Activated T-cell treated with anti-CD3 and anti-CD28 coated beads, Interleukin-2, amount 50 U/mL, for 24 hours (primary cell): ENCODE measurements at regions not wholly inside any gene's neighbourhood (a gene's known extent, or its start where the extent isn't known, plus 50 kb on each side); places are given as distances from the start of the nearest gene placed in this dataset.

ENCODE experiments used
- DNase-seq: peaks from one replicate; pipeline ENCODE4 v3.0.0-alpha.2; 2020
- H3K27ac Mint-ChIP-seq: 2 replicates; pipeline ENCODE4 v1.8.0; 2020; ENCODE audit warnings: mild to moderate bottlenecking, mixed read lengths
- H3K27me3 Mint-ChIP-seq: 2 replicates; pipeline ENCODE4 v1.8.0; 2020; ENCODE audit warnings: mixed read lengths
- H3K36me3 Mint-ChIP-seq: 2 replicates; pipeline ENCODE4 v1.8.0; 2020; ENCODE audit warnings: low read depth, mixed read lengths
- H3K4me1 Mint-ChIP-seq: 2 replicates; pipeline ENCODE4 v1.8.0; 2020; ENCODE audit warnings: low read depth, mixed read lengths
- H3K4me3 Mint-ChIP-seq: 2 replicates; pipeline ENCODE4 v1.8.0; 2020; ENCODE audit warnings: mild to moderate bottlenecking, moderate library complexity, mixed read lengths
- H3K9me3 Mint-ChIP-seq: 2 replicates; pipeline ENCODE4 v1.8.0; 2020; ENCODE audit warnings: mixed read lengths

DNA sequence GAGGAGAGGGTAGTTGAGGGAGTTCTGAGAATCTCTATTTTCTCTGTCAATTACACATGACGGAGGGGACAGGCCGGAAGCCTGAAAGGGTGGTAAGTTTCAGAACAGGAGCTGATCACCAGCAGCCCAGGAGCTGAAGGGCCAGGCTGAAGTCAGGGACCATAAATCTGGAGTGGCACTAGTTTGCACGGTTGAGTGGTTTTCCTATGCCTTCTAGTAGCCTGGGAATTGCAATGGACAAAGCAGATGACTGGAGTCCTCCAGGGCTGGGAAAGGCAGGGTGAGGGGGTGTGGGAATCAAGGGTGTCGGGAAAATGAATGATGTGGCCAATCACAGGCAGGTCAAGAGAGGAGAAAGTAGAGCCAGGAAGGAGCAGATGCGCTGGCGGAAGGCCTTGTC, 72.5 kb downstream of the MAGEF1 start:
- H3K27me3 Mint-ChIP-seq: no peaks in the 10 kb centered on the region
- peaks cover 3% of the 10 kb centered on the region for H3K4me1 Mint-ChIP-seq
- DNase-seq: no peak
- no peak overlapping the region for H3K4me3 Mint-ChIP-seq
- H3K36me3 Mint-ChIP-seq: no peaks in the 10 kb centered on the region
- H3K27ac Mint-ChIP-seq: no peak overlapping the region
- H3K9me3 Mint-ChIP-seq: no peaks in the 10 kb centered on the region

DNA sequence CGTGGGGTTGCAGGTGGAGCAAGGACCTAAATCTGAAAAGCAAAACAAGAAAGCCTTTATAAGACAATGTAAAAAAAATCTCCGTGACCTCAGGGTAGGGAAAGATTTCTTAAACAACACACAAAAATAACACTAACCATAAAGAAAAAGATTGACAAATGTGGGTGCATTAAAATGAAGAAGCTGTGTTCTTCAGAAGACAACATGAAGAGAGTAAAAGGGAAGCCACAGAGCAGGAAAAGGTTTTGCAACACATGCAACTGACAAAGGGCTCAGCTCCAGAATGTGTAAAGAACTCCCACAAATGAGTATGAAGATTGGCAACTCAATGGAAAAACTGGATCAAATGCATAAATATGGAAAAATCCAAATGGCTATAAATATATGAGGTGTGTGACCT, 74.2 kb downstream of the MAGEF1 start:
- no peak for DNase-seq
- Mint-ChIP-seq H3K27ac (no peak overlapping the region), H3K4me1 (peaks cover 3% of the 10 kb centered on the region), H3K9me3 (no peaks in the 10 kb centered on the region), H3K36me3 (no peaks in the 10 kb centered on the region), H3K4me3 (no peak overlapping the region), H3K27me3 (no peaks in the 10 kb centered on the region)

DNA sequence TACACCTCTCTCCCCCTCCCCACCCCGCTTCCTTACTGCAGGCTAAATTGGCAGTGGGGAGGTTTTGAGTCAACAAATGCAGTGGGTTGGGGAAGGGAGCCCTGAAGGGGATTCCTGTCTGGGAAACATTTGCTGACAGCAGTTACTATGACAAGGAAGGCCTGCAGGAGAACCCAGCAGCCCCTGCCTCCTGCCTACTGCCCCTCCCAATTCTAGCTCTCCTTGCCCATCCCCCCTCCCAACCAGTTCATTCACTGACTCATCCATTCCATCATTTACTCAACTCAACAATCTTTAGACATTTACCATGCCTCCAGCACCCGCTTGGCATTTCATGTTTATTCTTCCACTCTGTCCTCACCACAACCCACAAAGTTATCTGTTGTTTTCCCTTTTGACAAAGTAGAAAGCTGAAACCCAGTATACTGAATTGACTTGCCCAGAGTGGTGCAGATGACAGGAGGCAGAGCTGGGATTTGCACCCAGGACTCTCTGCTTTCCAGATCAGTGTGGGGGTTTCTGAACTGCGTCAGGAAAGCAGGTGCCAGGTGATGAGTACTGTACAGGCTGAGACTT, 75.0 kb downstream of the MAGEF1 start:
- DNase-seq: peak; percentile 51

DNA sequence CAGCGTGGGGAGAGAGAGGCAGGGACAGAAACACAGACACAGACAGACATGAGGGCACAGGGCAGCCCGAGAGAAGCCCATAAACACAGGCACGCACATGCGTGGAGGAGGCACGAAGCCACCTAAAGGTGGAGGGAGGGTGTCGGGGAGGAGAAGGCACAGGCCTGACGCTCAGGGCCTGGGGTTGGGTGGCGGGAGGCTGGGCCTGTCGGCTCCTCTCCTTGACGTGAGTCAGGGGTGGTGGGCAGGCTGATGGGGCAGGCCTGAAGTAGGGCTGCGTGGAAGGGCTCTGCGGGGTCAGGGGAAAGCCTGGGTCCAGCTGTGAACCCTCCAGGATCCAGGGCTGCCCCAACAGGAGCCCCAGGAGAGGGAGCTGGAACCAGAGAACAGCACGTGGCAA, 74.2 kb downstream of the EPHB3 start:
- H3K27ac Mint-ChIP-seq: no peak overlapping the region
- no peaks in the 10 kb centered on the region for H3K27me3 Mint-ChIP-seq
- DNase-seq: no peak
- peaks cover 3% of the 10 kb centered on the region for H3K4me1 Mint-ChIP-seq
- H3K9me3 Mint-ChIP-seq: no peaks in the 10 kb centered on the region
- no peaks in the 10 kb centered on the region for H3K36me3 Mint-ChIP-seq
- H3K4me3 Mint-ChIP-seq: no peak overlapping the region

More for the DNA sequence above, 75.0 kb downstream of the MAGEF1 start:
- H3K9me3 Mint-ChIP-seq: no peaks in the 10 kb centered on the region
- H3K27ac Mint-ChIP-seq: peak overlapping the region; percentile 63
- H3K27me3 Mint-ChIP-seq: no peaks in the 10 kb centered on the region
- peaks cover 3% of the 10 kb centered on the region for H3K4me1 Mint-ChIP-seq
- H3K36me3 Mint-ChIP-seq: no peaks in the 10 kb centered on the region
- H3K4me3 Mint-ChIP-seq: no peak overlapping the region

DNA sequence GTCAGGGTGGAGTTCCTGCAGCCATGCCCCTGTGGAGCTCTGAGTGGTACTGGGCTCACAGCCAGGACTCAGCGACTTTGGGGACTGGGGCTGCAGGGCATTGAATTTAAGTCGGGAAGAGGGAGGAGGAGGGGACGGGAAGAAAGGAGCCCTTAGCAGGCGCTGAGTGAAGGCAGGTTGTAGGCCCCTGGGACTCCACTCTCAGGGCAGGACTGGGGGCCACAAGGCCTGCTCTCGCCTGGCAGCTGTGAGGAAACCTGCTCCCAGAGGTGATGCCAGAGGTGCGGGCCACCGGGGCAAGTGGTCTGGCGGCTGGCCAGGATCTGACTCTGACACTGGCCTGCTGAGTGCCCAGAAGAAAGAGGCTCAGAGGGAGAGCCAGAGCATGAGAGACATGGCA, 73.5 kb downstream of the EPHB3 start:
- Mint-ChIP-seq H3K27me3 (no peaks in the 10 kb centered on the region), H3K36me3 (no peaks in the 10 kb centered on the region), H3K9me3 (no peaks in the 10 kb centered on the region), H3K4me1 (peaks cover 3% of the 10 kb centered on the region), H3K27ac (no peak overlapping the region), H3K4me3 (no peak overlapping the region)
- DNase-seq: no peak

DNA sequence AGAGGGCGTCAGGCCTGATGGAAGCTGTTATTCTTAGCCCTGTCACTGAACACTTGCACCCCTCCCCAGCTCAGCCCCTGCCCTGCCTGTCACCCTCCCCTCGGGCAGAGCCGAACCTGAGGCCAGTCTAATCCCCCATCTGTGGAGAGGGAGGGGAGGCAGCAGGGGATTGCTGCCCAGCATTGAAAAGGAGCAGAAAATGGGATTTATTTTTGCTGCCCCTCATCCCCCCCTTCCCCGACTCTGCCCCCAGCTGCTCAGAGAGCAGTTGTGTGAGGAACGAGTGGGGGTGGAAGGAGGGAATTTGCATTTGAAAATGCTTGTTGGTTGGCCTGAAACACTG, 71.6 kb downstream of the EPHB3 start:
- Mint-ChIP-seq H3K4me3 (no peak overlapping the region), H3K4me1 (peaks cover 3% of the 10 kb centered on the region), H3K27ac (no peak overlapping the region), H3K36me3 (no peaks in the 10 kb centered on the region), H3K27me3 (no peaks in the 10 kb centered on the region), H3K9me3 (no peaks in the 10 kb centered on the region)
- no peak for DNase-seq

DNA sequence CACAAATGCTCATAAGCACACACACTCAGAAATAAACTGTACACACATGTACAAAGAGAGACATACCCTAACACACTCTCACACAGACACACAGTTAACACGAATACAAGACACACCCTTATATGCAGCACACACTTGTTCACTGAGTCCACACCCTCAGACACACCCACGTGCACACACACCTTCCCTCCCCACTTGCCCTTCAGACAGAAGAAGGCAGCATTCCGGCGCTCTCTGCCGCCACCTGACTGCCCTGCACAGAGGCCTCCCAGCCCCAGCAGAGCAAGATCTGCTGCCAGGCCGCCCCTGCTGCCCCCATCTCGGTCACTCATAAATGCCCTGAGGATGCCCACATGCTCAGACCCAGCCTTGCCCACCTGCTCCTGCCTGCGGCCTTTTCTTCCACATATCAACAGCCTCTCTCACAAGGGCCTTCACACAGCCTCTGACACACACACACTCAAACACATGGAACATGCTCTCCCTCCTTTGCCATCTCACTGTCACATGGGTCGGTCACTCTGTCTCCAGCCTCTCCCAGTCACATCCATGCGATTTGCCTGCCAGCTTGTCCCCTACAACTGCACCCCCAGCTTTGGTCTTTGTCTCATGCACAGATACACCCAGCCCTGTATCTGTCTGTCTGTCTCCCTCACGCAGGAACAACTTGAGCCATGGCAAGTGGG, 71.1 kb downstream of the EPHB3 start:
- Mint-ChIP-seq H3K9me3 (no peaks in the 10 kb centered on the region), H3K4me1 (peaks cover 3% of the 10 kb centered on the region), H3K27me3 (no peaks in the 10 kb centered on the region), H3K36me3 (no peaks in the 10 kb centered on the region), H3K4me3 (no peak overlapping the region), H3K27ac (no peak overlapping the region)
- no peak for DNase-seq
